Fibroblast of pulmonary artery (primary cell): ENCODE measurements at regions not wholly inside any gene's neighbourhood (a gene's known extent, or its start where the extent isn't known, plus 50 kb on each side); places are given as distances from the start of the nearest gene placed in this dataset.
"Not testable (repeated sequence)": the region's sequence is repeated elsewhere in the genome, so short reads cannot be mapped to it uniquely, and the experiment has no call there.

Experiments used
- DNase-seq: peaks from one replicate; pipeline ENCODE4 v3.0.0-alpha.2; 2010; ENCODE audit warnings: low read depth
- H3K4me3 ChIP-seq: replicated peaks from 2 replicates; pipeline ENCODE4 v1.5.1; 2011; ENCODE audit warnings: low read depth, mild to moderate bottlenecking, control low read depth, low read length, moderate library complexity
- CTCF ChIP-seq: IDR thresholded peaks from 2 replicates; pipeline ENCODE4 v1.5.1; 2011; ENCODE audit warnings: mild to moderate bottlenecking, control low read depth, low read length, inconsistent platforms; ENCODE audit errors: missing control alignments

GRCh38 chr18:64377446-64377845, 228.6 kb upstream of the LINC00305 start:
- no peak for TF ChIP-seq CTCF
- H3K4me3 ChIP-seq, result no peak overlapping the region
- DNase-seq, result no peak

GRCh38 chr18:64372850-64373249, 224.0 kb upstream of the LINC00305 start:
- H3K4me3 ChIP-seq, result no peak overlapping the region
- DNase-seq, result no peak
- no peak for TF ChIP-seq CTCF

- DNase-seq, H3K4me3 ChIP-seq: not testable (repeated sequence)
Measured at GRCh38 chr18:64369830-64370440, 221.0 kb upstream of the LINC00305 start.

- no peak for TF ChIP-seq CTCF
- no peak overlapping the region for H3K4me3 ChIP-seq
- DNase-seq, result no peak
Measured at GRCh38 chr18:64365106-64365505, 216.2 kb upstream of the LINC00305 start.

GRCh38 chr18:64337673-64338072, 188.8 kb upstream of the LINC00305 start:
- no peak for TF ChIP-seq CTCF
- H3K4me3 ChIP-seq, result no peak overlapping the region
- no peak for DNase-seq

- TF ChIP-seq CTCF, result no peak
- H3K4me3 ChIP-seq, result no peak overlapping the region
- no peak for DNase-seq
Measured at GRCh38 chr18:64337018-64337417, 188.1 kb upstream of the LINC00305 start.

- DNase-seq, result no peak
- no peak overlapping the region for H3K4me3 ChIP-seq
- no peak for TF ChIP-seq CTCF
Measured at GRCh38 chr18:64334748-64335147, 185.9 kb upstream of the LINC00305 start.
